Omental fat pad (tissue), 3 donors: ENCODE measurements at regions not wholly inside any gene's neighbourhood (a gene's known extent, or its start where the extent isn't known, plus 50 kb on each side); places are given as distances from the start of the nearest gene placed in this dataset.
A peak's percentile ranks its signal among the peaks of the same experiment; 100 is the strongest.

Source experiments
- ATAC-seq: fragments of 150-250 bp; one replicate; pipeline ENCODE4 v1.9.1; 2016; ENCODE audit warnings: mild to moderate bottlenecking, moderate library complexity; ENCODE audit not compliant: low FRiP score
- DNase-seq: peaks from one replicate; pipeline ENCODE4 v3.0.0-alpha.2; 2019; ENCODE audit warnings: low spot score
- TF ChIP-seq, protein P1 (sequence below), 3 donors: fragments of 450-650 bp; IDR thresholded peaks; one replicate each; pipeline ENCODE4 v1.5.1; 2016 to 2017; ENCODE audit warnings: antibody characterized with exemption in 3 of 3, mild to moderate bottlenecking in 3 of 3, moderate library complexity in 2 of 3

DNA sequence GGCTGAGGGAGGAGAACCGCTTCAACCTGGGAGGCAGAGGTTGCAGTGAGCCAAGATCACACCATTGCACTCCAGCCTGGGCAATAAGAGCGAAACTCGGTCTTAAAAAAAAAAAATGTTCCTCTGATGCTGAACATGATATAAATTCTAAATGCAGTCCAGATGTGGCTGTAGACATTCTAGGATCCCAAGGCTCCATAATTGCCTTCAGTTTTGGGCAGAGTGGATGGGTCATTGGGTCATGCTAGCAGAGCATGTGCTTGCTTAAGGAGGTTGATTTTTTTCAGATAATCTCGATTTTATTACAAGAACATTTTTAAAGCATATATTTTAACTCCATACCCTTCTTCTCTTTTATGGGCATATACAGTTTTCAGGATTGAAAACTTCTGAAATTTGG lies 112.0 kb downstream of the UTRN start:
- DNase-seq (no peak), ATAC-seq (no peak)
- TF ChIP-seq, protein P1, sequence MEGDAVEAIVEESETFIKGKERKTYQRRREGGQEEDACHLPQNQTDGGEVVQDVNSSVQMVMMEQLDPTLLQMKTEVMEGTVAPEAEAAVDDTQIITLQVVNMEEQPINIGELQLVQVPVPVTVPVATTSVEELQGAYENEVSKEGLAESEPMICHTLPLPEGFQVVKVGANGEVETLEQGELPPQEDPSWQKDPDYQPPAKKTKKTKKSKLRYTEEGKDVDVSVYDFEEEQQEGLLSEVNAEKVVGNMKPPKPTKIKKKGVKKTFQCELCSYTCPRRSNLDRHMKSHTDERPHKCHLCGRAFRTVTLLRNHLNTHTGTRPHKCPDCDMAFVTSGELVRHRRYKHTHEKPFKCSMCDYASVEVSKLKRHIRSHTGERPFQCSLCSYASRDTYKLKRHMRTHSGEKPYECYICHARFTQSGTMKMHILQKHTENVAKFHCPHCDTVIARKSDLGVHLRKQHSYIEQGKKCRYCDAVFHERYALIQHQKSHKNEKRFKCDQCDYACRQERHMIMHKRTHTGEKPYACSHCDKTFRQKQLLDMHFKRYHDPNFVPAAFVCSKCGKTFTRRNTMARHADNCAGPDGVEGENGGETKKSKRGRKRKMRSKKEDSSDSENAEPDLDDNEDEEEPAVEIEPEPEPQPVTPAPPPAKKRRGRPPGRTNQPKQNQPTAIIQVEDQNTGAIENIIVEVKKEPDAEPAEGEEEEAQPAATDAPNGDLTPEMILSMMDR (IDR thresholded peaks at IDR 0.05) = no peak

DNA sequence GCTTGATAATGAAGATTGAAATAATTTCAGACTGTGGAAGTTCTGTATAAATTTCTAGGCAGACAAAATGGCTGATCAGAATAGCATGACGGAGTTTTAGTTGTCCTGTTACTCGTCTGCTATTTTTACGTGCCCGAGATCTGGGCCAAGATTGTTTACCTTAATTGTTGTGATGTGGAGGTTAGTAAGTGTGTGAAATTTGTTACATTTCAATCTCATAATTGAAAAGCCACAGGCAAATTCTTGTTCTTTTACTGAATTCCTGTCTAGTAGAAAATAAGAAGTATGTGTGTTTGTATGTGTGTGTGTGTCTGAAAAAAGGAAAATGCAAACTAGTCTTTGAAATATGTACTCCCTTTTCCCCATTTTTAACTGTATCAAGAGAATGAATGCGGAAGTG lies 115.2 kb downstream of the UTRN start:
- ATAC-seq = no peak
- DNase-seq = no peak
- TF ChIP-seq, protein P1 (IDR thresholded peaks at IDR 0.05) = no peak

DNA sequence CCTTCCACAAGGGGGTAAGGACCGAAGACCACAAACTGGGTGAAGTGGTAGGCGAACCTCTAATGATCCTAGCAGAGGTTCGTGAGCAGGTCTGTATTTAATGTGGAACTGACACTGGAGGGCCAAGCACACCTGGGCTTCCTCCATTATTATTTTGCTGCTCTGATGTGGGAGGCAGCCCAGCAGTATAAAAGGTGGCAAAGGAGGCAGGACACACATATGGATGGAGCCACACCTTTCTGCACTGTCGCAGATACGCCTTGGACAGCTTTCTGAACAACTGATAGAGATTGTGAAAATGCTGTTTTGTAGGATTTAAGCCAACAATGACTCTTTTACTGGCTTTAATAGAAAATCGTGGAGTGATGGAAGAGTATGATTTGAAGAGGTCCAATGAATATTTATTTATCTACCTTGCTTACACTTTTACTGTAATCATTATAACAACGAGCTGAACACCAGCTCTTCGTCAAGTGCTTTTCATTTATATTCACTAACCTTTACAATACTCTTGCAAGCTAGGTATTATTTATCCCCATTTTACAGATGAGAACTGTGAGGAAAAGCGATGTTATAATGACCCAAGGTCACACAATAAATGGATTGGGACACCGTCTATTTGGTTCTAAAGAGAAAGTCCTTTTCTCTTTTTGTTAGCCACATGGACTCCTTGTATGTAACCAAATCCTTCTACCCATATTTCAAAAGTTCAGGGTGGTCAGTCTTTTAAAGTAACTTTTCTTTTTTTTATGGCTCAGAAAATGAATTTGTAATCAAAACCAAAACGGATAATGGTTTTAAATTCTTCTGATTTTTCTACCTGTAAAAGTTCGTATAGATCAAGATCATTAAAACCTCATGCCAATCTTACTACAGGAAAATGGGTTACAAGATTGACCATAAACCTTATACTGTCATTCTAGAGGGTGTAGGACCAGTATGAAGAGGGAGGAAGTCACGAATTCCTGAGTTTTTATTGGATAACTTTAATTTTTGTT lies 116.9 kb downstream of the UTRN start:
- no peak for DNase-seq
- TF ChIP-seq, protein P1 (IDR thresholded peaks at IDR 0.05) = no peak
- no peak for ATAC-seq

DNA sequence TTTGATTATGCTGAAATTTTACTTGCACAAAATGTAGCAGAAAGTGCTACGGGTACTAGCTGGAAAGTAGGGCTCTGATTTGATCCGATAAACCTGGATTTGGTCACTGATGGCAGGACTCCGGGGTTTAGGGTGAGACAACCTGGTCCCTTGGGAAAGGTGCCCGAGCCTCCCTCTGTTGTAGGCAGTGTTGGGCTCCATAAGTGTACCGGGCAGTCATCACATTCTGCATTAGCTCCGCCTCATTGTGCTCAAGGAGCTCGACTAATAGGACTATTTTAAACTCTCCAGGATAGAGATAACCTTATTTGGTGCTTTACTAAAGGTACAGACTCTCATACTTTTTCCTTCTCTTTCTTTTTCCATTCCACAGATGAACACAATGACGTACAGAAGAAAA lies 117.6 kb downstream of the UTRN start:
- ATAC-seq = no peak
- no peak for DNase-seq

DNA sequence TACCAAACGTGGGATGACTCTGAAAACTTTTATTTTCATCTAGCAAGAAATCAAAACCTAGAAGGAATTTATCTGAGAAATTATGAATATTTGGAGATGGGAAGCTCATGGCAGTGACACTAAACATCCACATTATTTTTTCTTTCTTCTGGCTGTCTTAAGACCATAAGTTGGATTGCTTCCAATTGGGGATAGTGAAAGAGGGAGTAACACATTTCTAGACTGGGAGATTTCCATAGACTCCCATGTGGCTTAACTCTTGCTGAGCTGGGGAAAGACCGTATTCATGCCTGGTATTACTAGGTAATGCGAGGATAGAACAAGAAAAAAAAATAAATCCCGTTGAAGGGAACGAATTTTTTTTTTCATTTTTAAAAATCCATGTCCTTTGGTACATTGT lies 120.0 kb downstream of the UTRN start:
- no peak for DNase-seq
- ATAC-seq = peak; percentile 61
- TF ChIP-seq, protein P1 (IDR thresholded peaks at IDR 0.05) = no peak

More for the DNA sequence above, 117.6 kb downstream of the UTRN start:
- TF ChIP-seq, protein P1 (IDR thresholded peaks at IDR 0.05) = no peak

DNA sequence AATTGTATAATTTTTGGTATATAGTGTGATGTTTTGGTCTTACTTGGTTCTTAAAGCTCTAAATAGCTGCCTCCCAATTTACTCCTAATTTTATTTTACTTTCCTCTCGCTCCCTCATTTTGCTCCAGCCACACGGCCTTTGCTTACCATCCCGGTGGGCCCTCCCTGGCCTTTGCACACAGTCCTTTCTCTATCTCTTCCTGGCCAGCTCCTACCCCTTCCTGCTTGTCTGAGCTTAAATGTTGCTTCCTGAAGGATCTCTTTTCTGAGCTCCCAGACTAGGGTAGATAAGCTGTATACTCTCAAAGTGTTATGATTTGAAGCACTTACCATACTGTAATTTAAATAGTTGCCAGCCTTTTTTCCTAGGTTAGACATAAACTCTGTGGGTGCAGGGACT lies 121.7 kb downstream of the UTRN start:
- TF ChIP-seq, protein P1 (IDR thresholded peaks at IDR 0.05) = no peak
- DNase-seq (no peak), ATAC-seq (no peak)

DNA sequence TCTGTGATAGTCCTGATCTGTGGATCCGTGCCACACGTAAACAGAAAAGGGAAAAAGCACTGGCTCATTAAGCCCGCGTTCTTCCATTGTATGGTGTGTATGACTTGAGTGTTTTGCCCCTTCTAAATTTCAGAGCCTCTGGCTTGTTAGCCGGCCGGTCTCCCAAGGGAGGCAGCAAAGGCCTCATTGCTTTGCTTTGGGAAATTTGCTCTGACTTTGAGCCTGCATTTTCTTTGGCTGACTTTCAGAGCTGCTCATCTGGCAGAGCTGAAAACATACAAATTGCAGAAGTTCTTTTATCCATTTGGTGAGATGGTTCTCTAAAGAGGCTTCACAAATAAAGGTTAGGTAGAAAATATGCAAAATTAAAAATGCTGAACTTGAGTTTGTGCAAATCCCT lies 123.0 kb downstream of the UTRN start:
- DNase-seq (no peak), ATAC-seq (no peak)
- TF ChIP-seq, protein P1 (IDR thresholded peaks at IDR 0.05) = no peak
